K562 (cell line): ENCODE measurements at regions not wholly inside any gene's neighbourhood (a gene's known extent, or its start where the extent isn't known, plus 50 kb on each side); places are given as distances from the start of the nearest gene placed in this dataset.

Source experiments
- ATAC-seq: fragments of 200-7000 bp; cut with Tn5 transposase; 3 replicates; pipeline ENCODE4 v1.9.1; 2020; ENCODE audit warnings: moderate library complexity
- BruUV-seq: library from RNA; stranded (reverse); fragments of 400-500 nt; replicated peaks from 2 replicates; lab custom pipeline; 2021; lab: Mats Ljungman, UMichigan
- CTCF ChIA-PET: fragments of 300-600 bp; formaldehyde crosslinking; extraction: SDS; loops from one replicate; lab custom pipeline; 2021; ENCODE audit warnings: low intra/inter-chr PET ratio; lab: Yijun Ruan, JAX
- POLR2A ChIA-PET: fragments of 300-600, 350-650 bp; sonication (Branson Sonifier 250); formaldehyde crosslinking; extraction: SDS; loops from one replicate; lab custom pipeline; 2021; ENCODE audit warnings: antibody characterized with exemption, inconsistent platforms; lab: Yijun Ruan, JAX
- DNase-seq, 4 experiments: peaks; one replicate each; pipeline versions ENCODE4 v3.0.0 to v3.0.0-alpha.2; 2011 to 2018; ENCODE audit warnings: low spot score in 3 of 4, mixed read lengths in 3 of 4; ENCODE audit errors: extremely low read depth in 1 of 4
- FAIRE-seq: peaks from 2 replicates; lab custom pipeline; 2011; peaks lifted over from hg19 to GRCh38; lab: Jason Lieb, UNC
- H2AFZ ChIP-seq: 2 replicates; pipeline ENCODE4 v1.6.0; 2011; ENCODE audit warnings: low read depth, low read length, control low read depth, inconsistent platforms
- H3K27ac ChIP-seq: fragments of 200-600 bp; 3 replicates; pipeline ENCODE4 v1.8.0; 2011; ENCODE audit warnings: low read depth, mild to moderate bottlenecking, control low read depth, inconsistent platforms, low read length, moderate library complexity, mixed read lengths; ENCODE audit errors: extremely low read depth
- H3K27me3 ChIP-seq, 2 experiments: fragments of 300-600 bp in 1 of 2; 2 replicates in 1 of 2; 3 replicates in 1 of 2; pipeline versions ENCODE4 v1.6.0 to v1.8.0; 2011; ENCODE audit warnings: inconsistent platforms in 2 of 2, low read length in 2 of 2, mild to moderate bottlenecking in 1 of 2, mixed read lengths in 1 of 2, moderate library complexity in 1 of 2; ENCODE audit not compliant: control insufficient read depth in 2 of 2, insufficient read depth in 2 of 2
- H3K36me3 ChIP-seq: fragments of 300-600 bp; 3 replicates; pipeline ENCODE4 v1.8.0; 2011; ENCODE audit warnings: mild to moderate bottlenecking, low read length, inconsistent platforms; ENCODE audit not compliant: control insufficient read depth, insufficient read depth
- H3K4me1 ChIP-seq, 2 experiments: fragments of 200-600 bp in 1 of 2; replicated peaks in 1 of 2; 2 replicates in 1 of 2; 3 replicates in 1 of 2; pipeline versions ENCODE4 v1.5.1 to v1.8.0; 2011; ENCODE audit warnings: inconsistent platforms in 2 of 2, low read length in 2 of 2, mild to moderate bottlenecking in 1 of 2, mixed read lengths in 1 of 2, moderate library complexity in 1 of 2; ENCODE audit not compliant: control insufficient read depth in 2 of 2, insufficient read depth in 2 of 2
- H3K4me2 ChIP-seq: 2 replicates; pipeline ENCODE4 v1.6.1; 2011; ENCODE audit warnings: low read length, control low read depth, inconsistent platforms, mixed read lengths; ENCODE audit not compliant: insufficient read depth
- H3K4me3 ChIP-seq: fragments of 200-600 bp; sonication (generic), shearing (Covaris generic); 2 replicates; pipeline ENCODE4 v1.5.1; 2016; ENCODE audit warnings: control low read depth, inconsistent platforms
- H3K79me2 ChIP-seq: fragments of 200-600 bp; 3 replicates; pipeline ENCODE4 v1.8.0; 2011; ENCODE audit warnings: low read length, inconsistent platforms; ENCODE audit not compliant: control insufficient read depth, insufficient read depth
- H3K9ac ChIP-seq, 2 experiments: 2 replicates each; pipeline versions ENCODE4 v1.6.0 to v1.6.1; 2011; ENCODE audit warnings: low read depth in 2 of 2, low read length in 2 of 2, control low read depth in 1 of 2, inconsistent platforms in 1 of 2, mild to moderate bottlenecking in 1 of 2, mixed read lengths in 1 of 2; ENCODE audit not compliant: insufficient read depth in 1 of 2
- H3K9me1 ChIP-seq: one replicate; pipeline ENCODE4 v1.6.0; 2011; ENCODE audit warnings: inconsistent platforms, mild to moderate bottlenecking, low read length, moderate library complexity; ENCODE audit not compliant: control insufficient read depth, insufficient read depth
- H3K9me3 ChIP-seq: replicated peaks from 2 replicates; pipeline ENCODE4 v1.5.1; 2011; ENCODE audit warnings: low read depth, low read length, inconsistent platforms; ENCODE audit not compliant: control insufficient read depth, insufficient read depth
- H4K20me1 ChIP-seq: replicated peaks from 2 replicates; pipeline ENCODE4 v1.6.1; 2011; ENCODE audit warnings: low read length, inconsistent platforms, mixed read lengths; ENCODE audit not compliant: control insufficient read depth, insufficient read depth
- C11orf30 ChIP-seq: fragments of 450-650 bp; IDR thresholded peaks from 2 replicates; pipeline ENCODE4 v1.6.1; 2016; ENCODE audit warnings: low read depth, mild to moderate bottlenecking
- CBFA2T3 ChIP-seq: fragments of 450-650 bp; IDR thresholded peaks from 2 replicates; pipeline ENCODE4 v1.6.1; 2017
- GABPB2 ChIP-seq: fragments of 250-450 bp; sonication (Bioruptor Pico); conservative IDR thresholded peaks from 2 replicates; pipeline ENCODE4 v1.5.1; 2021; ENCODE audit warnings: mild to moderate bottlenecking
- HMG20A ChIP-seq: fragments of 450-650 bp; formaldehyde crosslinking; conservative IDR thresholded peaks from 2 replicates; pipeline ENCODE4 v1.4.0; 2020; ENCODE audit warnings: mild to moderate bottlenecking, mixed read lengths
- PURB ChIP-seq: sonication (generic); formaldehyde crosslinking; IDR thresholded peaks from 2 replicates; pipeline ENCODE4 v1.9.0; 2021; ENCODE audit warnings: low read depth, mild to moderate bottlenecking, missing genetic modification reagents
- ZNF785 ChIP-seq: fragments of 250-450 bp; sonication (Bioruptor Pico); IDR thresholded peaks from 2 replicates; pipeline ENCODE4 v1.4.0; 2020; ENCODE audit warnings: mild to moderate bottlenecking
- WGBS: fragments of 100-300 bp; shearing (Covaris generic); methylation state at CpG from one replicate; pipeline ENCODE4 v1.1.6; 2016; ENCODE audit warnings: low coverage, mixed read lengths; ENCODE audit not compliant: insufficient coverage; ENCODE audit errors: missing lambda C conversion rate; 5-methylcytosine and 5-hydroxymethylcytosine counted together
- in situ Hi-C: fragments of 300-500 bp; cut with MboI; formaldehyde crosslinking; loops from 4 replicates; pipeline ENCODE4 v1.15.0; 2018; ENCODE audit warnings: inconsistent platforms, mixed read lengths
- intact Hi-C: fragments of 100-400 bp; cut with micrococcal nuclease; formaldehyde crosslinking; loops from 2 replicates; pipeline ENCODE4 v1.14.2; 2022
- TF ChIP-seq, protein P1 (sequence below): fragments of 250-450 bp; sonication (Bioruptor Pico); IDR thresholded peaks from 2 replicates; pipeline ENCODE4 v1.5.0; 2022; ENCODE audit warnings: mild to moderate bottlenecking

DNA sequence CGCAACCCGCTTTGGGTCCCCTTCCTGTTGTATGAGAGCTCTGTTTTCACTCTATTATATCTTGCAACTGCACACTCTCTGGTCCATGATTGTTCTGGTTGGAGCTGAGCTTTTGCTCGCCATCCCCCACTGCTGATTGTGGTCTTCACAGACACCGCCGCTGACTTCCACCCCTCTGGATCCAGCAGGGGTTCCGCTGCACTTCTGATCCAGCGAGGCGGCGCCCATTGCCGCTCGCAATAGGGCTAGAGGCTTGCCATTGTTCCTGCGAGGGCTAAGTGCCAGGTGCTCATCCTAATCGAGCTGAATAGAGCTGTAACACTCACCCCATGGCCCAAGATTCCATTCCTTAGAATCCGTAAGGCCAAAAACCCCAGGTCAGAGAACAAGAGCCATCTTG is 1905.8 kb upstream of the RAG2 start:
- H3K27me3 ChIP-seq: no peaks in the 10 kb centered on the region
- H3K79me2 ChIP-seq: no peaks in the 10 kb centered on the region
- ATAC-seq (no peak), FAIRE-seq (no peak), DNase-seq (no peak)
- peaks cover 3% of the 10 kb centered on the region; the same call in 1 of the 2 replicates for H3K9me3 ChIP-seq
- H3K4me3 ChIP-seq: no peak overlapping the region
- H3K9me1 ChIP-seq: no peaks in the 10 kb centered on the region
- ChIA-PET POLR2A (no interaction called here), CTCF (no interaction called here)
- no peak overlapping the region for H3K9ac ChIP-seq
- intact Hi-C loops: no loop called here
- WGBS: 73% methylated on average over 13 of the region's 14 CpGs
- H4K20me1 ChIP-seq: no peaks in the 10 kb centered on the region
- H3K4me2 ChIP-seq: no peak overlapping the region
- H2AFZ ChIP-seq: no peak overlapping the region
- no peak overlapping the region for H3K27ac ChIP-seq
- in situ Hi-C loops: no loop called here
- TF ChIP-seq, protein P1, sequence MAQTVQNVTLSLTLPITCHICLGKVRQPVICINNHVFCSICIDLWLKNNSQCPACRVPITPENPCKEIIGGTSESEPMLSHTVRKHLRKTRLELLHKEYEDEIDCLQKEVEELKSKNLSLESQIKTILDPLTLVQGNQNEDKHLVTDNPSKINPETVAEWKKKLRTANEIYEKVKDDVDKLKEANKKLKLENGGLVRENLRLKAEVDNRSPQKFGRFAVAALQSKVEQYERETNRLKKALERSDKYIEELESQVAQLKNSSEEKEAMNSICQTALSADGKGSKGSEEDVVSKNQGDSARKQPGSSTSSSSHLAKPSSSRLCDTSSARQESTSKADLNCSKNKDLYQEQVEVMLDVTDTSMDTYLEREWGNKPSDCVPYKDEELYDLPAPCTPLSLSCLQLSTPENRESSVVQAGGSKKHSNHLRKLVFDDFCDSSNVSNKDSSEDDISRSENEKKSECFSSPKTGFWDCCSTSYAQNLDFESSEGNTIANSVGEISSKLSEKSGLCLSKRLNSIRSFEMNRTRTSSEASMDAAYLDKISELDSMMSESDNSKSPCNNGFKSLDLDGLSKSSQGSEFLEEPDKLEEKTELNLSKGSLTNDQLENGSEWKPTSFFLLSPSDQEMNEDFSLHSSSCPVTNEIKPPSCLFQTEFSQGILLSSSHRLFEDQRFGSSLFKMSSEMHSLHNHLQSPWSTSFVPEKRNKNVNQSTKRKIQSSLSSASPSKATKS (CRISPR knock-in tag): no peak
- TF ChIP-seq ZNF785 (CRISPR knock-in tag) (no peak), GABPB2 (CRISPR knock-in tag) (no peak), PURB (CRISPR knock-in tag) (no peak), HMG20A (no peak), C11orf30 (no peak), CBFA2T3 (no peak)
- H3K36me3 ChIP-seq: no peaks in the 10 kb centered on the region
- H3K4me1 ChIP-seq: no peaks in the 10 kb centered on the region; a peak in 1 of 5 replicates
- no TSS peak for BruUV-seq
